Fibroblast of lung (primary cell): ENCODE measurements at regions not wholly inside any gene's neighbourhood (a gene's known extent, or its start where the extent isn't known, plus 50 kb on each side); places are given as distances from the start of the nearest gene placed in this dataset.

ENCODE experiments used
- CTCF ChIP-seq, 2 donors: IDR thresholded peaks in 1 of 2; conservative IDR thresholded peaks in 1 of 2; 1 replicate in 1 of 2; 2 replicates in 1 of 2; pipeline ENCODE4 v1.5.1; 2011 to 2012; ENCODE audit warnings: low read length in 2 of 2, control low read depth in 1 of 2, inconsistent platforms in 1 of 2, low read depth in 1 of 2, mild to moderate bottlenecking in 1 of 2
- EZH2 ChIP-seq: IDR thresholded peaks from 2 replicates; pipeline ENCODE4 v1.5.1; 2012; ENCODE audit warnings: low read length, control low read depth, mild to moderate bottlenecking; ENCODE audit errors: missing control alignments

- TF ChIP-seq CTCF (conservative IDR thresholded peaks at IDR 0.05 in 1 of 2, IDR thresholded peaks at IDR 0.05 in 1 of 2; ENCODE audit: low read depth in 1 of 2, low read length in 2 of 2): no peak
- TF ChIP-seq EZH2: no peak
These were observed 215.0 kb upstream of the TAS2R1 start for GRCh38 chr5:9845185-9845584.
